Uterus (tissue), 2 donors: ENCODE measurements at regions not wholly inside any gene's neighbourhood (a gene's known extent, or its start where the extent isn't known, plus 50 kb on each side); places are given as distances from the start of the nearest gene placed in this dataset.

Source experiments
- POLR2A ChIP-seq, 2 donors: fragments of 450-650 bp; IDR thresholded peaks; one replicate each; pipeline ENCODE4 v1.6.1; 2016; ENCODE audit warnings: antibody characterized with exemption in 2 of 2, mild to moderate bottlenecking in 1 of 2, moderate library complexity in 1 of 2
- TF ChIP-seq, protein P1 (sequence below), 4 experiments: fragments of 200-600 bp in 2 of 4; fragments of 450-650 bp in 2 of 4; sonication (generic) in 2 of 4; IDR thresholded peaks; one replicate each; pipeline ENCODE4 v1.5.1; 2016 to 2019; ENCODE audit warnings: antibody characterized with exemption in 4 of 4, mild to moderate bottlenecking in 2 of 4, moderate library complexity in 1 of 4

DNA sequence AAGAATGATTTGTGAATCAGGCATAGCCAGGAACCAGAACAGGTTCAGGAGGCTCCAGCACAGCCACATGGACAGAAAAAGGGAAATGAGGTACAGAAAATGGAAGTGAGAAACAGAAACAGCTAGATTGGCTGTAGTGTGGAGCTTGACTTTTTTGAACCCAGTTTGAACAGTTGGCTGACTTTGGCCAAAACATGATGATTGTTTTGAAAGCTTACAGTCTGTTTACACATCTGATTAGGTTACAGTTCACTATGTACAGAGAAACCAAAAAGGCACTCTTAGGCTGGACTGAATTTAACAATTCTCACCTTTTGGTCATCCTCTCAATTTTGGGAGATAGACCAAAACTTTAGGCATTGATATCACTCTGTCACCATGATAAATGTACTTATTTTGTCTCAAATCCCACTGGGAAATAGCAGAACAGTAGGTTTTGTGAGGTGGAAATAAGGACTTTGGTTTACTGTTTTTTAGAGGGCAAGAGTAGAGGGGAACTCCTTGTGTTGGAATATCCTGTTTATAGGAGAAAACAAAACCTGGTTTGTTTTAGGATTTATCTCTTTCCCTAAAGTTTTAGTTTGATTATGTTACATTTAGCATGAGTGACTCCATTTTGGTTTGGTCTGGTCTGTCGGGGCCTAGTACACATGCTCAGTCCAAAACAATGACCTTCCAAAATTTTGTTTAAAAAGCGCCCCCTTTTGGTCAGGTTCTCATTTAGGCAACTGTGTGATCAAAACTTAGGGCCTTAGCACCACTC is 123.1 kb downstream of the OLIG3 start:
- TF ChIP-seq, protein P1, sequence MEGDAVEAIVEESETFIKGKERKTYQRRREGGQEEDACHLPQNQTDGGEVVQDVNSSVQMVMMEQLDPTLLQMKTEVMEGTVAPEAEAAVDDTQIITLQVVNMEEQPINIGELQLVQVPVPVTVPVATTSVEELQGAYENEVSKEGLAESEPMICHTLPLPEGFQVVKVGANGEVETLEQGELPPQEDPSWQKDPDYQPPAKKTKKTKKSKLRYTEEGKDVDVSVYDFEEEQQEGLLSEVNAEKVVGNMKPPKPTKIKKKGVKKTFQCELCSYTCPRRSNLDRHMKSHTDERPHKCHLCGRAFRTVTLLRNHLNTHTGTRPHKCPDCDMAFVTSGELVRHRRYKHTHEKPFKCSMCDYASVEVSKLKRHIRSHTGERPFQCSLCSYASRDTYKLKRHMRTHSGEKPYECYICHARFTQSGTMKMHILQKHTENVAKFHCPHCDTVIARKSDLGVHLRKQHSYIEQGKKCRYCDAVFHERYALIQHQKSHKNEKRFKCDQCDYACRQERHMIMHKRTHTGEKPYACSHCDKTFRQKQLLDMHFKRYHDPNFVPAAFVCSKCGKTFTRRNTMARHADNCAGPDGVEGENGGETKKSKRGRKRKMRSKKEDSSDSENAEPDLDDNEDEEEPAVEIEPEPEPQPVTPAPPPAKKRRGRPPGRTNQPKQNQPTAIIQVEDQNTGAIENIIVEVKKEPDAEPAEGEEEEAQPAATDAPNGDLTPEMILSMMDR (IDR thresholded peaks at IDR 0.05) = no peak
- no peak for TF ChIP-seq POLR2A (IDR thresholded peaks at IDR 0.05)
